Activated CD4-positive, alpha-beta T cell treated with anti-CD3 and anti-CD28 coated beads, Interleukin-2, Interleukin-6, amounts not matched to agents 100 ng/mL and 50 ng/mL, durations not matched to agents 16 hours and 8 hours (primary cell): ENCODE measurements at regions not wholly inside any gene's neighbourhood (a gene's known extent, or its start where the extent isn't known, plus 50 kb on each side); places are given as distances from the start of the nearest gene placed in this dataset.
"Not testable (repeated sequence)": the region's sequence is repeated elsewhere in the genome, so short reads cannot be mapped to it uniquely, and the experiment has no call there.

Experiments
- DNase-seq: peaks from one replicate; pipeline ENCODE4 v3.0.0-alpha.2; 2020

DNA sequence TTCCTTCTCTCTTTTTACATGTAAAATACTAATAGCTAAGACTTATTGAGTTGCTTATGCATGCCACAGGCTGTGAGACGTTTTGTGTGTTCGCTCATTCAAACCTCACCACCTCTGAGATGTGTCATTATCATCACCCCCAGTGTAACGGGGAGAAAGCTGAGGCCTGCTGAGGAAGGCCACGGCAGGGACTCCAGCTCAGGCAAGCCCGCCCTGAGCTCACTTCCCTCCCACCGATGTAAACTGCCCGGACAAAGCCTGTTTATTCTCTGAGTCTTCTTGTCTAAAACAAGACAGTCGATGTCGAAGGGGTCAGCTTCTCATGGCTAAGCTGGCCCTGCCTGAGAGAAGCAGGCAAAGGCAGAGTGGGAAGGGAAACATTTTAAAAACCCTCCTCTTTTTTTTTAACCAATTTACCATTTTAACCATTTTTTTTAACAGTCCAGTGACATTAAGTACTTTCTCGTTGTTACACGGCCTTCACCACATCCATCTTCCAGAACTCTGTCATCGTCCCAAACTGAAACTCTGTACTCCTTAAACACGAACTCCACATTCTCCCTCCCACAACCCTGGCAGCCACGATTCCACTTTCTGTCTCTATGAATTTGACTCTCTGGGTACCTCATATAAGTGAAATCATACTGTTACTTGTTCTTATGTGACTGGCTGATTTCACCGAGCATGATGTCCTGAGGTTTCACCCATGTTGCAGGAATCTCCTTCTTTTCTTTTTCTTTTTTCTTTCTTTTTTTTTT is 204.8 kb upstream of the GALNT2 start:
- DNase-seq = no peak

GRCh38 chr1:229863651-229864545 is 203.1 kb upstream of the GALNT2 start:
- DNase-seq = no peak

DNA sequence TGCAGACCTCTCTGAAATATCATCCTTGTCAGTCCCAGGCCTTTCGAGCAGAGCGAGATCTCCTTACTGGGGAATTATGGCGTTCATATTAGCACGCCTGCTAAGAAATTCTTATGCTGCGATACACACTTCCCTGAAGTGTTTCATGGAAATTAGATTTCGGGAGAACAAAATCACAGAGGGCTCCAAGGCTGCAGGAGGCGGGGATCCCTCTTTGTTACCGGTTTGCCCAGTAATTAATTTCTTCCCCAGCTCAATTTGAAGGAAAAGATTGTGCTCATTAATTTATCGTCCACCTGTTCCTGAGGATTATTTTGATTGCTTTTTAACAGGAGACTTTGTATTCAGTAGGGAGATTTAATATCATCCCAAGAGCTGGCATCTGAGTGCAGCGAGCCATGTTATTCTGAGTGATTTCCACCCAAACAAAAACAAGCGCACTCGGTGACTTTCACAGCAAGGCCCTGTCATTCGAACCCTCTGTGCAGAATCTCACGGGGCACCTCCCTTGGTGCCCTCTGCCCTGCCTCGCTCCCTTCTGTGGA is 202.3 kb upstream of the GALNT2 start:
- DNase-seq = no peak

DNA sequence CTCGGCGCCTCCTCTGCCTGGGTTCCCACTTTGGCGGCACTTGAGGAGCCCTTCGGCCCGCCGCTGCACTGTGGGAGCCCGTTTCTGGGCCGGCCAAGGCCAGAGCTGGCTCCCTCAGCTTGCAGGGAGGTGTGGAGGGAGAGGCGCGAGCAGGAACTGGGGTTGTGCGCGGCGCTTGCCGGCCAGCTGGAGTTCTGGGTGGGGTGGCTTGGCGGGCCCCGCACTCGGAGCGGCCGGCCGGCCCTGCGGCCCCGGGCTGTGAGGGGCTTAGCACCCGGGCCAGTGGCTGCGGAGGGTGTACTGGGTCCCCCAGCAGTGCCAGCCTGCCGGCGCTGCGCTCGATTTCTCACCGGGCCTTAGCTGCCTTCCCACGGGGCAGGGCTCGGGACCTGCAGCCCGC is 201.7 kb upstream of the GALNT2 start:
- DNase-seq = not testable (repeated sequence)

DNA sequence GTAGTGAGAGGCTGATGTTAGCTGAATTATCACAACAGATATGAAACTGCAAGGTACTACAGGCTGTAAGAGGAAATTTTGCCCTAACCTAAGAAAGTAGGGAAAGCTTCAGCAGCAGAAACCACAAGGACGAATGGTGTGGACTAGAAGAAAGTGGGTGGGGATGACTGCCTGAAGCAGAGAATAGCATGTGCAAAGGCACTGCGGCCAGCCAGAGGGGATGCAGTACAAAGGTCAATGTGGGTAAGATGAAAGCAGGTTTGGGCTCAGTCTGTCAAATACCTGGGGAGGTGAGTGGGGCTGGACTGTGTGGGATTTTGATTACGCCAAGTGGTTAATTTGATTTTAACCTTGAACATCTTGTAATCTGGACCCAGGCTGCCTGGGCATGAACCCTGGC is 199.3 kb upstream of the GALNT2 start:
- DNase-seq = no peak

DNA sequence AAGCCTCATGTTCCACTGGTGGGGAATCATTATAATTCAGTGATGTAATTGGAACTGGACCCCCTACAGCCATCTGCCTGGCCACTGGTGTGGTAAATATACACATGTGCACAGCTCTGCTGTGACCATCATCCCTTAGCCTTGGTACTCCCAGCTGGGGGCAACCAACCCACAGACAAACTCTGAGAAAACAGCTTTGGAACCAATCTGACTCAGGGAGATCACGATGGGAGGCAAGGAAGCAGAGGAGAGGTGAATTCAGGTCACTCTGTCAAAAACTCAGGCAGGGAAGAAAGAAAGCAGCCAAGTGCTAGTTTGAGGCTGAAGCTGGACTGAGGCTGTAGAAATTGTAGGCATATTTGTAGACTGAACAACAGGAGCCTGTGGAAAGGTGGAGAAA is 197.8 kb upstream of the GALNT2 start:
- no peak for DNase-seq

DNA sequence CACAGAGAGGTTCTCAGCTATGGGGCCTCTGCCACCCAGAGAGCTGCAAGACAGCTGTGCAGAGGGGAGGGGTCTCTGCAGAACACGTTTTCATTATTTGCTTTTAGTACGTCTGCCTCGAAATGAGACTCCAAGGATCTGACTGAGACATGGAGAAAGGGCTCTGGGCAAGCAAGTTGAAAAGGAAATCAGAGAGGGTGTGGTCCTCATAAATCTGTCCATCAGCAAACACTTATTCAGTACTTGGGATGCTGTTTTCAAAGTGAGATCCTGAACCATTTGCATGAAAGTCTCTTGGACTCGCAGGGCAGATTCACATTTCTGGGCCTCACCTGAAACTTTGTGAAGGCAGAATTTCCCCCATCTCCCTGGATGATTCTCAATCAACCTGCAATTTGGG is 197.4 kb upstream of the GALNT2 start:
- DNase-seq = no peak

- DNase-seq = no peak
Observed at GRCh38 chr1:229870381-229870780, 196.7 kb upstream of the GALNT2 start.

DNA sequence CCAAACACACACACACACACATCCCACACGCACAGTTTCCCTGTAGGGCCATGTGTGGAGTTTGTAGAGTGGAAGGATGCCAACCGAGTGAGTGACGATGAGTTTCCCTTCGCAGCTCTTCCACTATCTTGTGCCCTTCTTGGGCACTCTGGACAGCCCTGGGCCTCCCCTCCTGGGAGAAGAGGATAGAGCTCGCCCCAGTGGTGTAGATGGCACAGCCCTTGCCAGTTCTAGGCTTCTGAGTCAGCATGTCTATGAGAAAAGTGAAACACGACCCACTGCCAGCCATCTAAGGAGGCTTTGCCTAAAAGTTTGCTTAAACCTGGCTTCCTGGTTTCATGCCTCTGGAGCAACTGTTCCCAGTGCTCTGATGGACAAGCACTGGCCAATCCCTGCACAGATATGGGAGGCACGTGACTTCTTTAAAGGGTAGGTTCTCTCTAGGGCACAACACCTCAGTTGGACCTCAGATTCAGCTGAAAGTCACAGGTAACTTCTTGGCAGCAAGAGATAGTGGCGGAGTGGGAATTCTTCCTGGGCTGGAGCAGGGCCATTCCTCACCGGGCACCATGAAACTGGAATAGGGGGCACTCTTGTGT is 195.9 kb upstream of the GALNT2 start:
- no peak for DNase-seq

DNA sequence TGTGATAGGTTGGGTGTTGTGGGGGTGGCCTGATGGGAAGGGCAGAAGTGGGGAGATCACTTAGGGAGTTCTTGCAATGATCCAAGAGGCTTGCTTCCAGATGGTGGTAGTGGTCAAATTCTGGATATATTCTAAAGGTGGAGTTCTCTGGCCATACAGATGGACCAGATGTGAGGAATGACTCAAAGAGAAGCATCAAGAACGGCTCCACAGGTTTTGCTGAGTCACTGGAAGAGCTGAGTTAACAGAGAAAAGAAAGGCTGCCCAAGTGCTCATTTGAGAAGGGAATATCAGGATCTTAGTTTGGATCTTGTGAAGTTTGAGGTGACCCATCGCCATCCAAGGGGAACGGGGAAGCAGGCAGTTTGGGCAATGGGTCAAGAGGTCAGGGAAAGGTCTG is 192.9 kb upstream of the GALNT2 start:
- no peak for DNase-seq

- DNase-seq = no peak
Observed at GRCh38 chr1:229874609-229875008, 192.4 kb upstream of the GALNT2 start.

DNA sequence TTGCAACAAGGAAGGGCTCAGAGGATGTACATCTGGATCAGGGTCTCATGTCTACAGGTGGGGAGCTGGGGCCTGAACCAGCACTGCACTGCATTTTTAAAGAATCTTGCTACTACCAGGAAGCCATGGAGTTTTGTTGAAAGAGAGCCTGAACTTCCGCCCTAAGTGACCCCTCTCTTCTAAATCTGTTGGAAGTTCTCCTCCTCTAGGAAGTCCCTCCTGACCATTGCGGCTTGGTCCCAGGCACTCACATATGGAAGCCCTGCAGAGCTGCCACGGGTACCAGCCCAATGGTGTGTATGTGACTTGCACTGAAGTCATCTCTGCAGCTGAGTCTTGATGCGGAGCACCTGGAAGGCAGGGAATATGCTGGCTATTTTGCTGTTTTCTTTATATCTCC is 192.0 kb upstream of the GALNT2 start:
- no peak for DNase-seq

- DNase-seq = no peak
Observed at GRCh38 chr1:229879746-229880145, 187.3 kb upstream of the GALNT2 start.

- DNase-seq = no peak
Observed at GRCh38 chr1:229880271-229881170, 186.5 kb upstream of the GALNT2 start.

- DNase-seq = no peak
Observed at GRCh38 chr1:229882621-229883020, 184.4 kb upstream of the GALNT2 start.

GRCh38 chr1:229883504-229884200 is 183.4 kb upstream of the GALNT2 start:
- DNase-seq = no peak

DNA sequence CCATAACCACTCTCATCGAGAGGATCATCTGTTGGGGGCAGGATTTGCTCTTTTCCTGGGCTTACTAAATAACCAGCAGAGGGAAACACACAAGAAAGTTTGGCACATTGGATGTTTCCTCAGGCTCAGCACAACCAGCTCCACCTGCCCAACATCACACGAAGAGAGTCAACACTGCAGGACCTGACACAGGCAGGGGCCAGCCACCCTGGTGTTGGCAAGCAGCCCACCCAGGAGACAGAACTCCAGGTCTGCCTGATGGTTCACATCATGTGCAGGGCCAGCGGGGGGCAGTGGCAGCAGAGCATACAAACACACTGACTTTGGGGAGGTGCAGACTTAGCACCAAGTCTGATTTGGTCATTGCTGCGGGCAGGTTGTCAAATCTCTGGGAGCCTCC is 182.3 kb upstream of the GALNT2 start:
- DNase-seq = no peak

DNA sequence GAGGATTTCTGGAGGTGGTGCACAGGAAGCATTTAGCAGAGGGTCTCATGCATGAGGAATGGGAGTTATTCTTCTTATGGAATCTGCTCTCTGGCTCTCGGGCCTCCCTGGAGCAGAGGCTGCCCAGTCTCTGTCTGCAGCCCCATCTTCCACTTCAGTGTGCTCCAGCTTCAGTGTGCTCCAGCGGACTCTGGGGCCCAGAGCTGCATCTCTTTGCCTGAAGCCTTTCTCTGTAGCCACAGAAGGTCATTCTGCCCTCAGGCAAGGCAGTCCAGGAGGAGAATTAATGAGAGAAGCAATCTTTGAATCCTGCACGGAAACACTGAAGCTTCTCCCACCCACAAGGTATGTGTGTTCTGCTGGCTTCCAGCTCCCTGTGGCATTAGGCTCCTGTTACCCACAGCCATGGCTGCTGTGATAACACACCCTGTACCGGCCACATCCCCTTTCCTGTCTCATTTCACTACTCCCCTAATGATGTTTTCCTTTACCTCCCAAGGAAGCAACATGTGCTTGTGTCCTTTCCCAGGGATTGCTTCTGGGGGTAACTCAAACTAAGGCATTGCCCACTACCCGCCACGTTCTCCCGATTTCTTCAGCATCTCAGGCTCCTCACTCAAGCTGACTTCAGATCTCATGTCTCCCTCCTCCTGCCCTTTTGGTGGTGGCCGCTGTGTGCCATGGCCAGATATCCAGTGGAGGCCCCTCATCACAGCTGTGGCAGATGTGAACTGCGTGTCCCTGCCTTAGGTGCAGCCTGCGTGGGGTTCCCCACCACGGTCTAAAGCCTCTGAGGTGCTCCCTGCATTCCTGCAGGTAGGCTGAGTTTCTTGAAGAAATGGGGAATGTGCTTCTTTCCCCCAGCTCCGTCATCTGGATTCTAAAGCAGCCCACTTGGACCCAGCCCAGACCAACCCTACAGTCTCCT is 181.2 kb upstream of the GALNT2 start:
- DNase-seq = no peak

GRCh38 chr1:229886636-229887035 is 180.4 kb upstream of the GALNT2 start:
- no peak for DNase-seq

GRCh38 chr1:229887043-229887822 is 179.8 kb upstream of the GALNT2 start:
- DNase-seq = no peak
